HG03060 (cell line): ENCODE measurements at regions not wholly inside any gene's neighbourhood (a gene's known extent, or its start where the extent isn't known, plus 50 kb on each side); places are given as distances from the start of the nearest gene placed in this dataset.
"Not testable (repeated sequence)": the region's sequence is repeated elsewhere in the genome, so short reads cannot be mapped to it uniquely, and the experiment has no call there.

Source experiments
- ATAC-seq: cut with Tn5 transposase; IDR thresholded peaks from one replicate; pipeline ENCODE4 v1.9.1; 2021; ENCODE audit warnings: low read depth, moderate number of reproducible peaks; ENCODE audit not compliant: unreplicated experiment

DNA sequence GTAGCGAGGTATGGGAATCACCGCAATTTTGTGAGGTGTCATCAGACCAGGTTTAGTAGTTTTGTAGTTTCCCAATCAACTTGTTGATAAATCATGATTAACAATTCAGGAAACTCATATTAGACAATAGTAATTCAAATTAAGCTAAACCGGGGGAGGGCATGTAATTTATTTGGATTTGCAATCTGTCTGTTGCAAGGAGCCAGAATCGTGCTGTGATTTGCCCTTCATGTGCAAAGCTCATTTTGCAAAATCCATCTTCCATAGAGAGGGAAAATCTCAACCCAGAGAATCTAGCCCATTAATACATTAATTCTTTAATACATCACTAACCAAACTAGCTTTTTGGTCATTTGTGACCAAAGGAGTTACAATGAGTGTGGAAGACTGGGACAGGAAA lies 164.7 kb upstream of the TRPM3 start:
- ATAC-seq: no peak

- peak; percentile 53 for ATAC-seq
Measured at GRCh38 chr9:71285191-71285656, 163.8 kb upstream of the TRPM3 start.

DNA sequence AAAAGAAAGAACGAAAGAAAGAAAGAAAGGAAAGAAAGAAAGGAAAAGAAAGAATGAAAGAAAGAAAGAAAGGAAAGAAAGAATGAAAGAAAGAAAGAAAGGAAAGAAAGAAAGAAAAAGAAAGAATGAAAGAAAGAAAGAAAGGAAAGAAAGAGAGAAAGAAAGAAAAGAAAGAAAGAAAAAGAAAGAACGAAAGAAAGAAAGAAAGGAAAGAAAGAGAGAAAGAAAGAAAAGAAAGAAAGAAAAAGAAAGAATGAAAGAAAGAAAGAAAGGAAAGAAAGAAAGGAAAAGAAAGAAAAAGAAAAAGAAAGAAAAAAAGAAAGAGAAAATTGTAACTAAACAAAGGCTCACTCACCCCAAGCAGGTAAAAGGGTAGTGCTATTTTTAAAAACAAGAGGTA lies 160.7 kb upstream of the TRPM3 start:
- not testable (repeated sequence) for ATAC-seq

GRCh38 chr9:71279151-71279739 lies 157.8 kb upstream of the TRPM3 start:
- ATAC-seq: no peak

GRCh38 chr9:71273613-71274012 lies 152.2 kb upstream of the TRPM3 start:
- ATAC-seq: no peak

- ATAC-seq: no peak
Measured at GRCh38 chr9:71271602-71272001, 150.2 kb upstream of the TRPM3 start.

GRCh38 chr9:71270554-71270953 lies 149.1 kb upstream of the TRPM3 start:
- ATAC-seq: no peak

DNA sequence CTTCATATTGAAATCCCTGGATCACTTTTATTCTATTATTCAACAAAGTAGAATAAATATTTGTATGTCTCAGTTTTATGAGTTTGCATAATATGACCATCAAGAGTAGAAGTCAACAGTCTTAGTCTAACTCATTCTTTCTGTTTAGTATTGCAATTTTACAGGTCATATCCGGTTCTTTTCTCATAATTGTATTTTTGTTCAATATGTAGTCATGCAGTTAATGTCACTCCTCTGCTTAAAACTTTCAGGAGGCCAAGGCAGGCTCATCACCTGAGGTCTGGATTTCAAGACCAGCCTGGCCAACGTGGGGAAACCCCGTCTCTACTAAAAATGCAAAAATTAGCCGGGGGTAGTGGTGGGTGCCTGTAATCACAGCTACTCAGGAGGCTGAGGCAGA lies 148.4 kb upstream of the TRPM3 start:
- ATAC-seq: no peak

DNA sequence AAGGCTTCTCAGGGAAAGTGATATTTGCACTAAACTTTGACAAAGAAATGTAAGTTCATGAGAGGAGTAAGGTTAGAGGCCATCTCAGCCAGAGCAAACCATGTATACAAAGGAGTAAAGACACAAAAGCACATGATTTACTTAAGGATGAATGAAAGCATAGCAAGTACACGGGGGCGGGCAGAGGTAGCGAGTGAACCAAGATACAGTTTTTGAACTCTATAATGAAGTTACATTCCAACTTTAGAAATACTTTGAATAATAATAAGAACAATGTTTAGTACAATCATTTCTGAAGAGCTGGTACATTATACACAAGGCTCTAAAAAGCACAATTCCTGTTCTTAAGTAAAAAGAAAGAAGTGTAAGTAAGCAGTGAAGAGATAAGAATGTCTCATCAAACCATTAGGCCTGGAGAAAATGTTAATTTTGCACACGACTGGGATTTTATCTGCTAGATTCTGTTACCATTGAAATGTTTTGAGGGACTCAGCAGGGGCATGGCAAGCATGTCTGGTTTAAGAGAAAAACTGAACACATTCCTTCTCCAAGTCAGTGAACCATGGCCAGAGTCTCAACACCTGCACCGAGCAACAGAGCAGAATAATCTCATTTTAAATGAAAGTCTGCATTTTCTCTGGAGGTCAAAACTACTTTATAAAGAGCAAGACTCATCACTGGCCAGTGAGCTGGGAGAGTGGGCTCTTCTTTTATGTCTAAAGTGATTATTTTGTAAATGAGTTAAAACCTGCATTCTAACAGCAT lies 147.6 kb upstream of the TRPM3 start:
- no peak for ATAC-seq

GRCh38 chr9:71263451-71263850 lies 142.0 kb upstream of the TRPM3 start:
- no peak for ATAC-seq

DNA sequence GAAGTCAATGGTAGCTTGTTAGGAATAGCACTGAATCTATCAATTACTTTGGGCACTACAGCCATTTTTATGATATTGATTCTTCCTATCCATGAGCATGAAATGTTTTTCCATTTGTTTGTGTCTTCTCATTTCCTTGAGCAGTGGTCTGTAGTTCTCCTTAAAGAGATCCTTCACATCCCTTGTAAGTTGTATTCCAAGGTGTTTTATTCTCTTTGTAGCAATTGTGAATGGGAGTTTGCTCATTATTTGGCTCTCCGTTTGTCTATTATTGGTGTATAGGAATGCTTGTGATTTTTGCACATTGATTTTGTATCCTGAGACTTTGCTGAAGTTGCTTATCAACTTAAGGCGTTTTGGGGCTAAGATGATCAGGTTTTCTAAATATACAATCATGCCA lies 139.0 kb upstream of the TRPM3 start:
- not testable (repeated sequence) for ATAC-seq

GRCh38 chr9:71254592-71255277 lies 133.3 kb upstream of the TRPM3 start:
- no peak for ATAC-seq

- ATAC-seq: no peak
Measured at GRCh38 chr9:71253011-71253410, 131.6 kb upstream of the TRPM3 start.

GRCh38 chr9:71250581-71250980 lies 129.2 kb upstream of the TRPM3 start:
- ATAC-seq: no peak

DNA sequence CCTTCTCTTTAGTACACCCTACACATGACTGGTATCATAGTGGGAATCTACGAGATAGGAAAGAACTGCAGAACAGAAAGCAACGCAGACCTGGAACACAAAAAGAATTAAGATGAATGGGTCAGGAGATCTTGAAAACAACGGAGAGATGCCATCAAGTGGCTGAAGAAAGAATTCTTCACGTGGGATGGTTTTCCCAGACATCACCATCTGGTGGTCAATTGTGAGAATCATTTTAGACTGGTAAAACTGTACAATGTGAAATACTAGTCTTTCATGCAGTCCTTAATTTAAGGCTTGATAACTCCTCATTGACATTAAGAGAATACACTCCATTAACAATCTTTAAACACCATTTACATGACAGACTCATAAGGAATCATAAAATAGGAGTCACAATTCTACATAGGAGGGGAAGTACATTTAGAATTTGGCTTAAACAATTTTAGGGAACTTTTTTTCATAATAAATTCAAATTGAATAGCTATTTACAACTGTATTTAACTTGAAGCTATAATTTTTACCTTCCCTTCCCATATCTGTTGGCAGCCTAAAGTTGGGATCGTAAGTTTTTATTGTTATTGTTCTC lies 128.4 kb upstream of the TRPM3 start:
- ATAC-seq: no peak

DNA sequence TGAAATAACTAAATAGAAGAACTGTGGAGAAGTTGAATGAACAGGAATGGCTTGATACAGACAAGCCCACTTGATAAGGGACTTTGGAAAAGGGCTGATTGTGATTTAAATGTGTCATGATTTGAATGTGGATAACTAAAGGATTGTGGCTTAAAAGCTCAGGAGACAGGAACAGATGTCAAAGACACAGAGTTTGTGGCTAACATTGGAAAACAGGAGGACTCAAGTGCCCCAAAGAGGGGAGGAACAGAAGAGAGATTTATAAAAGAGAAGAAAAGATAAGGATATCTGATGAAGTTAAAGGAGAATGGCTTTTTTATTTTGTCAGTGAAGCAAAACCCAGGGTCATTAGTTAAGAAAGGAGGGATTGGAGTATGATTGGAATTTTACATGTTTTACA lies 124.2 kb upstream of the TRPM3 start:
- ATAC-seq: no peak

- no peak for ATAC-seq
Measured at GRCh38 chr9:71243951-71244350, 122.5 kb upstream of the TRPM3 start.

- ATAC-seq: no peak
Measured at GRCh38 chr9:71242081-71242480, 120.7 kb upstream of the TRPM3 start.

DNA sequence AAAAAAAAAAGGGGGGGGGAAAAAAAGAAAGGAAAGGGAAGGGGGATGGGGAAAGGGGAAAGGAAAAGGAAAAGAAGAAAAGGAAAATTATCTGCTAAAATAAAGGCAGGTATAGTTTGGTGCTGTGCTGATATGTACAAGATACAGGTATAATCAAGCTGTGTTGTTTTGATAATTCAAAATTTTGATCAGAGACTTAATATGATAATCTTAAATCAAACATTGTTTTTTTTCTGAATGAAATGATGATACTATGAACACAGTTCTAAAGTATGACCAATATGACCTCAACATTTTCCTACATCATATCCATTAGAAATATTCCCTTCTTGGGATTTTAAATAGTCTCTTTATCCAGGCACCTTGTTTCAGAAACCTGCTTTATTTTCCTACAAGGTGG lies 115.6 kb upstream of the TRPM3 start:
- no peak for ATAC-seq

GRCh38 chr9:71233646-71234045 lies 112.2 kb upstream of the TRPM3 start:
- ATAC-seq: no peak

GRCh38 chr9:71223953-71224538 lies 102.6 kb upstream of the TRPM3 start:
- no peak for ATAC-seq
